GM19324 (cell line): ENCODE measurements at regions not wholly inside any gene's neighbourhood (a gene's known extent, or its start where the extent isn't known, plus 50 kb on each side); places are given as distances from the start of the nearest gene placed in this dataset.

Source experiments
- ATAC-seq: cut with Tn5 transposase; IDR thresholded peaks from one replicate; pipeline ENCODE4 v1.9.1; 2021; ENCODE audit warnings: mild to moderate bottlenecking, moderate library complexity; ENCODE audit not compliant: unreplicated experiment, low FRiP score

DNA sequence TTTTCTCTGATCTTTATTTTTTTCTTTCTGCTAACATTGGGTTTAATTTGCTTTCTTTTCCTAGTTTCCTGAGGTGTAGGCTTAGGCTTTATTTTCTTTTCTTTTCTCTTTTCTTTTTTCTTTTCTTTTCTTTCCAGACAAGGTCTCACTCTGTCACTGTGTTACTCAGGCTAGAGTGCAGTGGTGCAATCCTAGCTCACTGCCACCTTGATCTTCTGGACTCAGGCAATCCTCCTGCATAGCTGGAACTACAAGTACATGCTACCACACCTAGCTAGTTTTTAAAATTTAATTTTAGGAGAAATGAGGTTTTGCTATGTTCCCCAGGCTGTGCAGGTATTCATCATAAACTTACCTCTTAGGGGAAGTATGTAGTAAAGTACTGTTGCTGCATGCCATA is 197.8 kb upstream of the ANKRD50 start:
- no peak for ATAC-seq

GRCh38 chr4:124907881-124908280 is 195.3 kb upstream of the ANKRD50 start:
- no peak for ATAC-seq

GRCh38 chr4:124905441-124905840 is 192.9 kb upstream of the ANKRD50 start:
- no peak for ATAC-seq

- ATAC-seq = no peak
These were observed 192.3 kb upstream of the ANKRD50 start for GRCh38 chr4:124904723-124905388.

DNA sequence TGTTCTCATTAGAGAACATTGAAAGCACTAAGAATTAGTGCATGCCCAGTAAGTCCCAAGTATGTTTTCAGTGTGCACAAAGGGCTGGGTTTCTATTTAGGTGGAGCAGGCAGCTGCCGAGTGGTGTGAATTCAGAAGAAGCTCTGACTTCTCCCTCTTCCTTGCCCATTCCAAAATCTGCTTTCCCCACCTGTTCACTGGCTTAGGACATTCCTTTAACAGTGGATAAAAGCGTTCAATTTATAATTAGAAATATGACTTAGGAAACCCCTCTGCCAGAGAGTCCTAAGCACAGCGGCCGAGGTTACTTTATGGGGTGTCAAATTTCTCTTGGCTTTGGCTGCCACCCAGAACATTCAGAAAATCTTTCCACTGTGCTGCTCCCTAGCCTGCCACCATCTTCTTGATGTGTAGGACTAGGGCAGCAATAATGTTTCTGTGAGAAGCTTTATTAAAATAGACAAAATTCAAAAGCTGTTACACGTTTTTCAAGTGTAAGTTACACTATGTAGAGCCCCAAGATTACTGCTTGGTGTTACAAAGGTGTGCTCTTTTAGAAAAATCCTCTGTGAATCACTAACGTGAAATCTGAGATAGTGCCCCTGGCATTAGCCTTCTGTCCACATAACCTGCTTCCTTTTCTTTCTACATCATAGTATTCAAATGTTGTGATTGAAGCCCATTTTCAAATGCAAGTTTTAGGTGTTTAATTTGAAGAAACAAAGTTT is 191.6 kb upstream of the ANKRD50 start:
- no peak for ATAC-seq

DNA sequence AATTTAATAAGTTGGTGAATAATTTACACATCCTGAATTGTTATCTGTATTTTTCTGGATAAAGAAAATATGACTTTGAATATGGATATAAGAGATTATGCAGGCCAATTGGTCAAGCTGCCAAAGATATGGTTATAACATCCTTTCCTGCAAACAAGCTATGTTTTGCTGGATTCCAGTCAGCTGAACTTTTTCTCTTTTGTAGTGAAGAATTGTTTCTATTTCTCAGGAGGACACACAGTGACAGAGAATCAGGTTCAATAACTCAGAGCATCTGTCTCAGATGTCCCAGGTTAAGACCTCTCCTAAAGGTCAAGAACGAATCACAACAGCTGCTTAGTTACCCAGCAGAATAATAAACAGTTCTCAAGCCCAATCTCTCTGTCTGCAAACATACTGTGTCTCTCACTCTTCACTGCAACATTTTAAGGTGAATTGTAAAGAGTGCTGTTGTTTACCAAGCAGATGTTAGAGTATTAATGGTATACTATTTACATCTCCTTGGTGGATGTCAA is 189.5 kb upstream of the ANKRD50 start:
- no peak for ATAC-seq

- ATAC-seq = no peak
These were observed 187.5 kb upstream of the ANKRD50 start for GRCh38 chr4:124899997-124900396.

- ATAC-seq = no peak
These were observed 178.0 kb upstream of the ANKRD50 start for GRCh38 chr4:124890522-124890921.

GRCh38 chr4:124887739-124888138 is 175.2 kb upstream of the ANKRD50 start:
- ATAC-seq = no peak

GRCh38 chr4:124884316-124884715 is 171.8 kb upstream of the ANKRD50 start:
- no peak for ATAC-seq

DNA sequence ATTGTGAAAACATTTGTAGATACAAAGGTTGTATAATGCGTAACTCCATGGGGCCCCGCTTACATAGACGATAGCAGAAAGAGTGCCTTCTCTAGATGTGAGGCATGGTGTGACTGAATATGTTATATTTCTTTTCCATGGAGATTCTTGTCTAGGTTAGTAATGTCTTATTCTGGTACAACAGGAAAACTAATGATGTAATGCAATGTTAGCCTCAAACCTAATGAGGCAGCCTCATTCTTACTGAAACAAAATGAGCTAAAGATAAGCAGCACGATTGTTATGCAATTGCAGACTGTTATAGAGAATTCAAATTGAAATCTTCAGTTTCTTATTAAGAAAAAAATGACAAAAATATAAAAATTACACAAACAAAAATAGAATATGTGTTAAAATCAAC is 171.1 kb upstream of the ANKRD50 start:
- ATAC-seq = no peak

GRCh38 chr4:124879195-124879594 is 166.7 kb upstream of the ANKRD50 start:
- ATAC-seq = no peak

GRCh38 chr4:124874172-124874450 is 161.6 kb upstream of the ANKRD50 start:
- no peak for ATAC-seq

DNA sequence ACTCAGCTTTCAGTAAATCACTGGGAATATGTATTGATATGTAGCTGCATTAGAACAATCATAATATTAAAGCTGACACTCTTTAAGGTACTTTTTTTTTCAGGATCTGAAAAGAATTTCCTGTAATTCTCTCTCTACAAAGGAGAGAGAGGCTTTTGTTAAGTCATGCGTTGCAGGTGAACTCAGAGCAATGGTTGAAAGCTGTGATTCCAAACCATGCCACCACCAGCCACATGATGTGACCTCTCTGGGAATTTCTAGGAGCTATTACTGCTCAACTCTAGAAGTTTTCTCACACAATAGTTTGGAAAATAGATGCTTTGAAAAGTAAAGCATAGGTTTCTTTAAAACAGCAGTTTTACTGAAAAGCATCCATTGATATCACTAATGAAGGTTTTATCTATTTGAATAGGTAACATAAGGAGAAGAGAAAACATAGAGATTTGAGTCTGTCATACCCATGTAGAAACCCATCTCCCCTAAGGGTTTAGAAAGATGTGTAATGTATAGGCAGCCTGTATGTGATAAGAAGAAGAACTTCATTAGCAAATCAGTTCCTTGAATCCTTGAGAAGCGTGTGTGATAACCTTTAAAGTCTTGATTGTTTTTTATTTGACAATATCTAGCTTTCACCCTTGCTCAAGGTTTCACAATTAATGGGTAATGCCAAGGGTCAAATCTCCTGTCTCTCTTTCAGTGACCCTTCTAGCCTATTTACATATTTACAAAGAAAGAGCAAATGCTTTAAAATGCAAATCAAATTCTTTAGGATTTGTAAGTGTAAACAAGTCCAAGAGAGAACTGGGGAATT is 161.0 kb upstream of the ANKRD50 start:
- no peak for ATAC-seq

DNA sequence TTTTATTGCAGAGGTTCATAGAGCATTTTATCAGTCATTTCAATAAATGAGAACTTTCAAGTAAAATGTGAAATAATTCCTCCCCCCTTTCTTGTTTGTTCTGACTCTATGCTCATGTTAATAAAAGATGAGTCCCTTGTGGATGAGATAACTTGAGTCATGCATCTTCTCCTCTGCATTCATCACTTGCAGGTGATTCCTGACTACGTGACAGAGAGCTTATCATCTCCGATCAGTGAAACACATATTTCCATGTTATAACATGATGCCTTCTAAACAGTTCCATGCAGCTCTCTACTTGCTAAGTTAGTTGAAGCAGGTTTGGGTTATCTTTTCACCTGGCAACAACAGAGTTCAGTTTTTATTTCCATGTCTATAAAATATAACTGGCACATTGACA is 160.1 kb upstream of the ANKRD50 start:
- ATAC-seq = no peak

DNA sequence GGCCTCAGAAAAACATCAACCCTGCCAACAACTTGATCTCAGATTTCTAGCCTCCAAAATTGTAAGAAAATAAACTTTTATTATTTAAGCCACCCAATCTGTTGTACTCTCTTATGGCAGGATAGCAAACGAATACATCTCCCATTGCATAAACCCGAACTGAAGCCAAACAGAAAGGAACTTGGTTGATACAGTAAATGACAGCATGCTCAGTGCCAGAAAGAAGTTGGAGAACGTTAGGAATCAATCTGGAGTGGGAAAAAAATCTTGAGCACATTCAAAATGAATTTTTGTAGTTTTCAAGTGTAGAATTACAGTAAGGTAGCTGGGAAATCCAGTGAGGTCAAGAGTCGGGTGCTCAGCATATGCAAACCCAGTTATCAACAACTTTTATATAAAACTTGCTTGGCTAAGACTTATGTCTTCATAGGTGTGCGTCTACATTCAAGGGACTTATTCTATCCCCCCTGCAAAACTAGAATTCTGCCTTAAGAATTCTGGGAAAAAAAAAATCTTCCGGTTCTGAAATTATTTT is 157.5 kb upstream of the ANKRD50 start:
- ATAC-seq = no peak

DNA sequence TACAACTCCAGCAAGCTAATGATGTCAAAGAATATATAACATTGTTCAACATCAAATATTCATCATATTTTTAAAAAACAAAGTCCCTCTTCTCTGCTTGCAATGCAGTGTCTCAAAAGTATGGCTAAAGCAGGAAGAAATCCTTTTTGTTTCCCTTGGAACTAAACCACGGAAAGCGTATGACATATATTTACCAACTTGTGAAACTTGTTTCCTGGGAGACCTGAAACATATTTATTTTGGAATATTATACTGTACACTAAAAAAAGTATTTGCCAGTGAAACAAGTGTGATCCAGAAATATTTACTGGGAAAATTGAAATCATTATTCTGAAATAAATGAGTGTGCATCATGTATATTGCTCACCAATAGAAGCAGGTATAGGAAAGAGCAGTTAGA is 156.0 kb upstream of the ANKRD50 start:
- no peak for ATAC-seq

- ATAC-seq = no peak
These were observed 155.0 kb upstream of the ANKRD50 start for GRCh38 chr4:124867536-124867935.

- ATAC-seq = no peak
These were observed 153.8 kb upstream of the ANKRD50 start for GRCh38 chr4:124866301-124866700.

DNA sequence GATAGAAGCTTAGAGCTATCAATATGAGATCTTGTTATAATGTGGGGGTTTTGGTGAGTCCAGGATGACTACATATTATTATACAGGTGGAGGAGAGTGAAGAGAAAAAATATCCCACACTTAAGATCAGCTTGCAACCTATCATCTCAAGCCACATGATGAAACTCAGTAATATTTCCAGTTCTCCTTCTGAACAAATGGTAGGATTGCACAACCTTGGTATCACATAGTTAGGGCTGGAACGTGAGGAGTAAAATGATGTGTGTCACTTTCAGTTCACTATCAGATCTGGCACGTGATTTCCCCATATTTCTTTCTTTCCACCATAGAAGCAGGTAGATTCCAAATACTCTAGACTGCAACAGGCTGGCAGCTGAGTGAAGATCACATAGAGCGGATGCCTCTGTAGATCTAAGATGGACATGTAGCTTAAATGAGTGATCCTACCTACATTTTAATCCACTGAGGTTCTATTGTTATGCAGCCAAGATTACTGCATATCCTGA is 150.6 kb upstream of the ANKRD50 start:
- ATAC-seq = no peak

- ATAC-seq = no peak
These were observed 149.7 kb upstream of the ANKRD50 start for GRCh38 chr4:124862261-124862660.
